ENCODE measurements at regions not wholly inside any gene's neighbourhood (a gene's known extent, or its start where the extent isn't known, plus 50 kb on each side); places are given as distances from the start of the nearest gene placed in this dataset.

GRCh38 chr9:82375041-82375440 is 386.5 kb downstream of the SPATA31D1 start:
- no peak for TF ChIP-seq FOXM1 (IDR thresholded peaks at IDR 0.05; ENCODE audit: borderline replicate concordance, low read depth)
- TF ChIP-seq TCF12 (IDR thresholded peaks at IDR 0.05; ENCODE audit: low read depth) = no peak
- TF ChIP-seq EP300 (IDR thresholded peaks at IDR 0.05; ENCODE audit: borderline replicate concordance) = no peak
- TF ChIP-seq NFIC (IDR thresholded peaks at IDR 0.05) = no peak
- no peak for TF ChIP-seq EGR1 (IDR thresholded peaks at IDR 0.05)
- no peak for TF ChIP-seq CEBPB (IDR thresholded peaks at IDR 0.05)
- no peak for TF ChIP-seq TAF1 (IDR thresholded peaks at IDR 0.05; ENCODE audit: low read depth)
- TF ChIP-seq YY1 (IDR thresholded peaks at IDR 0.05; ENCODE audit: low read depth) = no peak
- TF ChIP-seq USF1 (IDR thresholded peaks at IDR 0.05) = no peak
- TF ChIP-seq MAX (IDR thresholded peaks at IDR 0.05) = no peak
- no peak for TF ChIP-seq CREB1 (IDR thresholded peaks at IDR 0.05; ENCODE audit: low read depth)
- no peak for TF ChIP-seq RAD21 (IDR thresholded peaks at IDR 0.05; ENCODE audit: low read depth)
- TF ChIP-seq REST (IDR thresholded peaks at IDR 0.05; ENCODE audit: low read depth) = no peak

DNA sequence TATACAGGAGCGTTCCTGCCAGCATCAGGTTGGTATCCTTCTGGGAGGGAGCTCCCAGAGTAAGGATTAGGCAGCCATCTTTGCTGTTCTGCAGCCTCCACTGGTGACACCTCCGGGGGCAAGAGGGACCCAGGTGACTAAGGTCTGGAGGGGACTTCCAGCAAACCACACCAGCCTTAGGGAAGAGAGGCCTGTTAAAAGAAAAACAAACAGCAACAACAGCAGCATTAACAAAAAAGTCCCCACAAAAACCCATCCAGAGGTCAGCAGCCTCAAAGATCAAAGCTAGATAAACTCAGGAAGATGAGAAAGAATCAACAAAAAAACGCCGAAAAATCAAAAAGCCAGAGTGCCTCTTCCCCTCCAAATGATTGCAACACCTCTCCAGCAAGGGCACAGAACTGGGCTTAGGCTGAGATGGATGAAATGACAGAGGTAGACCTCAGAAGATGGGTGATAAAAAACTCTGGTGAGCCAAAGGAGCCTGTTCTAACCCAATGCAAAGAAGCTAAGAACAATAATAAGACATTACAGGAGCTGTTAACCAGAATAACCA is 388.2 kb downstream of the SPATA31D1 start:
- TF ChIP-seq TEAD4 (IDR thresholded peaks at IDR 0.05) (no peak), YY1 (IDR thresholded peaks at IDR 0.05; ENCODE audit: low read depth) (no peak), TAF1 (IDR thresholded peaks at IDR 0.05; ENCODE audit: low read depth) (no peak), CEBPB (IDR thresholded peaks at IDR 0.05) (no peak), FOXM1 (IDR thresholded peaks at IDR 0.05; ENCODE audit: borderline replicate concordance, low read depth) (no peak), EGR1 (IDR thresholded peaks at IDR 0.05) (no peak), RAD21 (IDR thresholded peaks at IDR 0.05; ENCODE audit: low read depth) (no peak)

- TF ChIP-seq TEAD4 (IDR thresholded peaks at IDR 0.05) (no peak), REST (IDR thresholded peaks at IDR 0.05; ENCODE audit: low read depth) (no peak), TCF12 (IDR thresholded peaks at IDR 0.05; ENCODE audit: low read depth) (no peak), USF1 (IDR thresholded peaks at IDR 0.05) (no peak), EP300 (IDR thresholded peaks at IDR 0.05; ENCODE audit: borderline replicate concordance) (no peak), CEBPB (IDR thresholded peaks at IDR 0.05) (no peak), TAF1 (IDR thresholded peaks at IDR 0.05; ENCODE audit: low read depth) (no peak), YY1 (IDR thresholded peaks at IDR 0.05; ENCODE audit: low read depth) (no peak), ZBTB7A (IDR thresholded peaks at IDR 0.05; ENCODE audit: low read depth) (no peak), EGR1 (IDR thresholded peaks at IDR 0.05) (no peak), RAD21 (IDR thresholded peaks at IDR 0.05; ENCODE audit: low read depth) (no peak), FOXM1 (IDR thresholded peaks at IDR 0.05; ENCODE audit: borderline replicate concordance, low read depth) (no peak), MAX (IDR thresholded peaks at IDR 0.05) (no peak), NFIC (IDR thresholded peaks at IDR 0.05) (no peak), CREB1 (IDR thresholded peaks at IDR 0.05; ENCODE audit: low read depth) (no peak)
Observed at GRCh38 chr9:82382887-82383616, 394.5 kb downstream of the SPATA31D1 start.

- TF ChIP-seq USF1 (IDR thresholded peaks at IDR 0.05) = no peak
- TF ChIP-seq YY1 (IDR thresholded peaks at IDR 0.05; ENCODE audit: low read depth) = no peak
- no peak for TF ChIP-seq REST (IDR thresholded peaks at IDR 0.05; ENCODE audit: low read depth)
- TF ChIP-seq TEAD4 (IDR thresholded peaks at IDR 0.05) = no peak
- TF ChIP-seq EGR1 (IDR thresholded peaks at IDR 0.05) = no peak
Observed at GRCh38 chr9:82385633-82386032, 397.1 kb downstream of the SPATA31D1 start.

Data from Ishikawa (cell line).